Left ventricle myocardium inferior (tissue), 1 donor: ENCODE measurements at regions not wholly inside any gene's neighbourhood (a gene's known extent, or its start where the extent isn't known, plus 50 kb on each side); places are given as distances from the start of the nearest gene placed in this dataset. TPM values are rescaled to one million over a fixed set of nuclear protein-coding genes. Genes with fewer than 3 reads are reported as not detected.
"Not testable (repeated sequence)": the region's sequence is repeated elsewhere in the genome, so short reads cannot be mapped to it uniquely, and the experiment has no call there.

Experiments
- DNase-seq: peaks from one replicate; pipeline ENCODE4 v3.0.0-alpha.2; 2020
- H3K27ac ChIP-seq: fragments of 200-600 bp; replicated peaks from 2 replicates; pipeline ENCODE4 v1.8.0; 2021
- H3K27me3 ChIP-seq: fragments of 200-600 bp; 2 replicates; pipeline ENCODE4 v1.8.0; 2021; ENCODE audit warnings: low read depth
- H3K36me3 ChIP-seq: fragments of 200-600 bp; 2 replicates; pipeline ENCODE4 v1.8.0; 2021
- H3K4me1 ChIP-seq: fragments of 200-600 bp; 2 replicates; pipeline ENCODE4 v1.8.0; 2021
- H3K4me3 ChIP-seq: fragments of 200-600 bp; 2 replicates; pipeline ENCODE4 v1.8.0; 2021; ENCODE audit warnings: mild to moderate bottlenecking, moderate library complexity
- H3K9me3 ChIP-seq: fragments of 200-600 bp; replicated peaks from 2 replicates; pipeline ENCODE4 v1.8.0; 2021
- intact Hi-C: fragments of 100-400 bp; cut with micrococcal nuclease; formaldehyde crosslinking; loops from one replicate; pipeline ENCODE4 v1.11.0; 2022
- microRNA-seq: library from miRNA; unstranded; fragments of <30 nt; microRNA quantifications from one replicate; pipeline ENCODE4 v1.2.0, GENCODE V29; 2020
- donor health status: DM: no; HTN: yes; CAD: no; lungs with severe emphysema.

- Histone ChIP-seq H3K4me1 (peaks cover 44% of the 10 kb centered on the region), H3K27ac (peak overlapping the region; percentile 63)
- H3K9me3 ChIP-seq, DNase-seq, H3K27me3 ChIP-seq, H3K36me3 ChIP-seq, H3K4me3 ChIP-seq, intact Hi-C loops: not testable (repeated sequence)
These were observed 55.6 kb upstream of the SPN start for GRCh38 chr16:29607428-29607823.

- DNase-seq, H3K27me3 ChIP-seq, H3K36me3 ChIP-seq, intact Hi-C loops, H3K9me3 ChIP-seq: not testable (repeated sequence)
- Histone ChIP-seq H3K4me1 (peaks cover 20% of the 10 kb centered on the region), H3K4me3 (peak overlapping the region; percentile 76), H3K27ac (peak overlapping the region; percentile 47)
These were observed 50.4 kb upstream of the SPN start for GRCh38 chr16:29612381-29613306.

Small RNAs in the stretch of these regions (microRNA-seq; reads per million reads assigned to microRNA genes)
- gene MIR3680-2, result not detected
